ENCODE measurements at regions not wholly inside any gene's neighbourhood (a gene's known extent, or its start where the extent isn't known, plus 50 kb on each side); places are given as distances from the start of the nearest gene placed in this dataset.

DNA sequence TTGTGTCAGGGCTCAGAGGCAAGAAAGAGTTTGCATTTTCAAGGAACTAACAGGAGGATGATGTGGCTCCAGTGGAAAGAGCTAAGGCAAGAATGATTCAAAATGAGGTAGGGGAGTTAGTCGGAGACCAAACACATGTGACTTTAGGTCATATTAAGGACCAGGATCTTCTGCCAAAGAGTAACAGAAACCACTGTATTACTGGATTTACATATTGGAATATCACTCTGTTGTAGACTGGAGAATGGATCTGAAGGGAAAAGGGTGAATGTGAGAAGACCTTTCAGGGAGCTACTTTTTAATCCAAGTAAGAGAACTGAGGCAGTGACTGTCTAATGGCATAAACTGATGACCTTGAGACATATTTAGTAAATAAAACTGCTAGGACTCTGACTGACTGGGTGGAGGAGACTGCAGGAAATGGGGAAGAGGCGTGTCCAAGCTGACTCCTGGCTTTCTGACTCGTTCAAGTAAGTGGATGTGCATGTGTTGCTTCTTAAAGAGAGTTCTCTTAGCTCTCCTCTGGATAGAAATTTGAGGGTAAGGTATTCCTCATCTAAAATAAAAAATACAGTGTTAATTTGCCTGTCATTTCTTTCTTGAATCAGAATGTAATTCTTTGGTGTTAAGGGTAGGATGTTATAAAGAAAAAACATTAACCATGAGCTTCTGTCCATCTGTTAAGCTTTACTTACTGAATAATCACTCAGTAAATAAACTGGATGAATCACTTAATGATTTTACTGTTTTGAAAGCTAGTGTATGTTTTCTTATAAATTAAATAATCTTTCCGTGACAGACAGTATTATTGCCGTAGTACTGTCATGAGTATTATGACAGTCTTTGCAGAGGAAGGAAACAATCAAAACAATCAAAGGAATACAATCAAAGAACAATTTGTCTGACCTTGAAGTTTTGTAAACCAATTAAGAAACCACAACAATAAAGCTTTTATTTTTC, 58.3 kb upstream of the CFAP20DC start:
- Histone ChIP-seq H3K4me3 (no peak overlapping the region), H3K9me3 (no peaks in the 10 kb centered on the region), H3K27ac (no peak overlapping the region), H3K4me2 (peak overlapping the region; percentile 25; the same call in 2 of the 3 replicates), H3K4me1 (no peaks in the 10 kb centered on the region)
- CTCF ChIA-PET: interaction anchor here (1.6 kb wide), 1 partner anchor 468 kb away, joined by 3 read pairs; no protein-coding TSS in a partner anchor
- no peak for ATAC-seq
- 22% methylated on average over 5 of the region's 5 CpGs for WGBS (ENCODE audit: missing lambda C conversion rate)
- POLR2A ChIA-PET: no interaction called here
- no peak for DNase-seq (ENCODE audit: low read depth in 1 of 2, low spot score in 1 of 2)
- TF ChIP-seq RARB (CRISPR knock-in tag; IDR thresholded peaks at IDR 0.05) (no peak), EHMT2 (IDR thresholded peaks at IDR 0.05; ENCODE audit: low read depth) (no peak), KDM5A (IDR thresholded peaks at IDR 0.05) (no peak), JUNB (IDR thresholded peaks at IDR 0.05) (no peak)
- TF ChIP-seq, protein P1, sequence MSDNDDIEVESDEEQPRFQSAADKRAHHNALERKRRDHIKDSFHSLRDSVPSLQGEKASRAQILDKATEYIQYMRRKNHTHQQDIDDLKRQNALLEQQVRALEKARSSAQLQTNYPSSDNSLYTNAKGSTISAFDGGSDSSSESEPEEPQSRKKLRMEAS (IDR thresholded peaks at IDR 0.05): no peak
- TF ChIP-seq, protein P2, sequence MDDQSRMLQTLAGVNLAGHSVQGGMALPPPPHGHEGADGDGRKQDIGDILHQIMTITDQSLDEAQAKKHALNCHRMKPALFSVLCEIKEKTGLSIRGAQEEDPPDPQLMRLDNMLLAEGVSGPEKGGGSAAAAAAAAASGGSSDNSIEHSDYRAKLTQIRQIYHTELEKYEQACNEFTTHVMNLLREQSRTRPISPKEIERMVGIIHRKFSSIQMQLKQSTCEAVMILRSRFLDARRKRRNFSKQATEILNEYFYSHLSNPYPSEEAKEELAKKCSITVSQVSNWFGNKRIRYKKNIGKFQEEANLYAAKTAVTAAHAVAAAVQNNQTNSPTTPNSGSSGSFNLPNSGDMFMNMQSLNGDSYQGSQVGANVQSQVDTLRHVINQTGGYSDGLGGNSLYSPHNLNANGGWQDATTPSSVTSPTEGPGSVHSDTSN (IDR thresholded peaks at IDR 0.05): no peak
- FAIRE-seq: no peak

DNA sequence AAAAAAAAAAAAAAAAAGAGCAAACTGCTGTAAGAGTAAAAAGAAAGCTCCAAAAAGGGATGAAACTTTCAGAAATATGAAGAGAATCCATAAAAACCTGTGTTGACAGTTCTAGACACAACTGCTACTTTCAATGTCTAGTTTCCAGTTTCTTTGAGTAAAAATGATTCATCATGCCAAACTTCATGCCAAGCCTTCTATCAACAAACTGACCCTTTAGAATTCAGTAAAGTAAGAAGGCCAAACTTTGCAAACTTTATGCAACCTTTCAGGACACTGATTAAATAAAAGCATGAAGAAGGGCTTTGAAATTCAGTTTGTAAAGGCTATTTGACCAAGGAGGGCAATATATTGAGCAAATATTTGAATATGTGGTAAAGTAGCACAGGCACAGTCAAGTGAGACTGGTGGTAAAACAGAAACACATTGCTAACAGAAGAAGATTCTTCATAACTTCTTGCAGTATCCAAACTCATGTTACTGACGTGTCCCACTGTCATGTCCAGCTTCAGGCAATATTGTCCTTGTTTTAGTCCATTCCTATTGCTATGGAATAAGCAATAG, 56.3 kb upstream of the CFAP20DC start:
- H3K9me3 ChIP-seq: no peaks in the 10 kb centered on the region
- H3K4me1 ChIP-seq: no peaks in the 10 kb centered on the region
- ChIA-PET CTCF (no interaction called here), POLR2A (no interaction called here)
- no peak overlapping the region for H3K4me3 ChIP-seq
- peak in 1 of 2 experiments; percentile 24 for DNase-seq (ENCODE audit: low read depth in 1 of 2, low spot score in 1 of 2)
- no peak overlapping the region for H3K27ac ChIP-seq
- peak overlapping the region; percentile 23; the same call in 1 of the 3 replicates for H3K4me2 ChIP-seq
- FAIRE-seq: no peak
- 12% methylated on average over 1 of the region's 1 CpG for WGBS (ENCODE audit: missing lambda C conversion rate)
- TF ChIP-seq NPAS2 (CRISPR knock-in tag; IDR thresholded peaks at IDR 0.05; ENCODE audit: borderline replicate concordance): no peak
- TF ChIP-seq GATA3 (IDR thresholded peaks at IDR 0.05; ENCODE audit: borderline replicate concordance): no peak
- TF ChIP-seq JUNB (IDR thresholded peaks at IDR 0.05): 0 out of 2 replicates have a peak, but pooled peaks have one; percentile 13
- ATAC-seq: peak; percentile 50 to 54; a peak in 5 of 6 replicates

DNA sequence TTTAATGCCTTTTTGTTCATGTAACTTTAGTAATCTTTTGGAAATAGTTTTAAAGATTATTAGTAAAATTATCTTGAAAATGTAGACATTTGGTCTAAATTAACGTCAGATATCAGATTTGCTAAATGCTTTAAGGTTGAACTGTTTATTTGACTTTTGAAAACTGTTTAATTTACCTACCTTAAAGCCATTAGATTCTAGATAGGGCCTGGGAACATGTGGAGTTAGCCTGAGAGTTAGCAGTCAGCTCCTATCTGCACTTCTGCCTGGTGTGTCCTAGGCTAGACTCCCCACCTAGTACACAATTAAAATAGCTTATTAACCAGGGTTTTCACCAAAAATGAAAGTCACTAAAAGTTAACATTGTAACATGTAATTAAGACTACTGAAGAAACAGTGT, 53.7 kb upstream of the CFAP20DC start:
- 46% methylated on average over 1 of the region's 1 CpG for WGBS (ENCODE audit: missing lambda C conversion rate)
- FAIRE-seq (no peak), ATAC-seq (no peak), DNase-seq (ENCODE audit: low read depth in 1 of 2, low spot score in 1 of 2) (no peak)
- Histone ChIP-seq H3K27ac (no peak overlapping the region), H3K9me3 (no peaks in the 10 kb centered on the region), H3K4me1 (no peaks in the 10 kb centered on the region), H3K4me2 (no peak overlapping the region), H3K4me3 (no peak overlapping the region)
- TF ChIP-seq FOSL2 (IDR thresholded peaks at IDR 0.05) (no peak), FOSL2 (CRISPR knock-in tag; IDR thresholded peaks at IDR 0.05) (no peak), HDAC2 (IDR thresholded peaks at IDR 0.05) (no peak), ZC3H11A (IDR thresholded peaks at IDR 0.05) (no peak), NPAS2 (CRISPR knock-in tag; IDR thresholded peaks at IDR 0.05; ENCODE audit: borderline replicate concordance) (no peak), EHMT2 (IDR thresholded peaks at IDR 0.05; ENCODE audit: low read depth) (no peak), ZNF302 (CRISPR knock-in tag; IDR thresholded peaks at IDR 0.05) (no peak)
- TF ChIP-seq, protein P2 (IDR thresholded peaks at IDR 0.05): no peak
- ChIA-PET POLR2A (no interaction called here), CTCF (no interaction called here)

DNA sequence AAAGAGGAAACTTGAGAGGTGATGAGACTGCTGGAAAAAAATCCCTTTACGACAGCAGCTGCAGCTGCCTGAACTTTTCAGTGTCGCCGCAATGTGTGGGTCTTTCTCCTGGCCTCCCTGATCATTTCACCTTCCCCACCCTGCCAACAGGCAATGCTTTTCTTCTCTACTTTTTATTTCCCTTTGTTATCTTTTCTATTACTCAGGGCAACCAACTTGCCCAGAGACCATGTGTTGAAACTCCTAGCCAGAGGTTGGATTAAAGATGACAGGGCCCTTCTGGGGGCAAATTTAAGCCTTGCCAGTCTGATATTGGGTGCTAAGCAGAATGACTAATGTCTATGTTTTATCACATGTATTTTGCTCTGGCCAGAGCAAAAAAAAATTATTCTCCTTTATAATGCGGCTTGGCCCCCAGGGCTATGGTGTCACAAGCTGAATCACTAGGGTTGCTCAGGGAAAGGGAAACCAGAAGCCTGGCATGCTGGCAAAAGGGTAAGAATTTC, 51.5 kb upstream of the CFAP20DC start:
- no peak for ATAC-seq
- no peak for TF ChIP-seq RNF2 (IDR thresholded peaks at IDR 0.05; ENCODE audit: borderline replicate concordance, low read depth)
- TF ChIP-seq, protein P3, sequence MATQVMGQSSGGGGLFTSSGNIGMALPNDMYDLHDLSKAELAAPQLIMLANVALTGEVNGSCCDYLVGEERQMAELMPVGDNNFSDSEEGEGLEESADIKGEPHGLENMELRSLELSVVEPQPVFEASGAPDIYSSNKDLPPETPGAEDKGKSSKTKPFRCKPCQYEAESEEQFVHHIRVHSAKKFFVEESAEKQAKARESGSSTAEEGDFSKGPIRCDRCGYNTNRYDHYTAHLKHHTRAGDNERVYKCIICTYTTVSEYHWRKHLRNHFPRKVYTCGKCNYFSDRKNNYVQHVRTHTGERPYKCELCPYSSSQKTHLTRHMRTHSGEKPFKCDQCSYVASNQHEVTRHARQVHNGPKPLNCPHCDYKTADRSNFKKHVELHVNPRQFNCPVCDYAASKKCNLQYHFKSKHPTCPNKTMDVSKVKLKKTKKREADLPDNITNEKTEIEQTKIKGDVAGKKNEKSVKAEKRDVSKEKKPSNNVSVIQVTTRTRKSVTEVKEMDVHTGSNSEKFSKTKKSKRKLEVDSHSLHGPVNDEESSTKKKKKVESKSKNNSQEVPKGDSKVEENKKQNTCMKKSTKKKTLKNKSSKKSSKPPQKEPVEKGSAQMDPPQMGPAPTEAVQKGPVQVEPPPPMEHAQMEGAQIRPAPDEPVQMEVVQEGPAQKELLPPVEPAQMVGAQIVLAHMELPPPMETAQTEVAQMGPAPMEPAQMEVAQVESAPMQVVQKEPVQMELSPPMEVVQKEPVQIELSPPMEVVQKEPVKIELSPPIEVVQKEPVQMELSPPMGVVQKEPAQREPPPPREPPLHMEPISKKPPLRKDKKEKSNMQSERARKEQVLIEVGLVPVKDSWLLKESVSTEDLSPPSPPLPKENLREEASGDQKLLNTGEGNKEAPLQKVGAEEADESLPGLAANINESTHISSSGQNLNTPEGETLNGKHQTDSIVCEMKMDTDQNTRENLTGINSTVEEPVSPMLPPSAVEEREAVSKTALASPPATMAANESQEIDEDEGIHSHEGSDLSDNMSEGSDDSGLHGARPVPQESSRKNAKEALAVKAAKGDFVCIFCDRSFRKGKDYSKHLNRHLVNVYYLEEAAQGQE (IDR thresholded peaks at IDR 0.05): no peak
- TF ChIP-seq ESRRA (IDR thresholded peaks at IDR 0.05; ENCODE audit: borderline replicate concordance, low read length): no peak
- no peak for TF ChIP-seq FOSB (CRISPR knock-in tag; IDR thresholded peaks at IDR 0.05)
- WGBS (ENCODE audit: missing lambda C conversion rate): 92% methylated on average over 4 of the region's 4 CpGs
- Histone ChIP-seq H3K27ac (no peak overlapping the region), H3K9me3 (no peaks in the 10 kb centered on the region), H3K4me2 (no peak overlapping the region), H3K4me3 (no peak overlapping the region), H3K4me1 (no peaks in the 10 kb centered on the region)
- CTCF ChIA-PET: no interaction called here
- FAIRE-seq: no peak
- no peak for DNase-seq (ENCODE audit: low read depth in 1 of 2, low spot score in 1 of 2)
- POLR2A ChIA-PET: no interaction called here
